ENCODE measurements at regions not wholly inside any gene's neighbourhood (a gene's known extent, or its start where the extent isn't known, plus 50 kb on each side); places are given as distances from the start of the nearest gene placed in this dataset.

DNA sequence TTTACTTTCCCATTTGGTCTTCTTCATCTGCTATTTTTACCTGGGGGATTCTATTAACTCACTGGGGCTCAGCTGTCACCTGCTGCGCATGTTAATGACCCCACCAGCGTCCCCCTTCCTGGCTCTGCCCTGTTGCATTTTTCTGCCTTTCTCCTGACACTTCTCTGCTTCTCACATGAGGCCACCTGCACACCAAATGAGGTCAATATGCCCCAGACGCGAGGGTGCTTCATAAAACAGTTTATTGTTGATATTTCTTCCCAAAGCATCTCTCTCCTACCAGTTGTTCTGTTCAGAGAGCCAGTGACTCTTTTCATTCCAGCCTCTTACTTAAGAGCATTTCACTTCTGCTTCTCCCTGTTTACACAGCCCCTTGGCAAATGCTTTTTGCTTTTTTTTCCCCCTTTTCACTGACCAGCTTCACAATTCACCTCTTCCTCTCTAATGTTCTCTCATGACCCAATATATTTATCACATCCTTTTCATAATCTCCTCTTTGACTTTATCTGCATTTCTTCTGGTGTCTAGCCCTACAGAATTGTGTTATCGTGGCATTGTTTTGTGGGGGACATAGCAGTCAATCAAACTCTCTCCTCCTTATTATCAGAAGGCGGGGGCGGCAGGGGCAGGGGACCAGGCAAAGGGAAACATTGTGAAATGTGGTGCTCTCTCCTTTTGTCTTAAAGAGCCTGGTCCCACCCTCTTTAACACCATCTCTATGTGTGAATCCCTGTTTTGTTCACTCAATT is 545.8 kb upstream of the CITED2 start:
- Histone ChIP-seq H3K27ac (ENCODE audit: low read depth, low read length, poor library complexity, severe bottlenecking) (no peak overlapping the region), H3K4me3 (ENCODE audit: low read depth, low read length, poor library complexity, severe bottlenecking) (no peak overlapping the region), H4K20me1 (ENCODE audit: insufficient read depth, low read length) (no peaks in the 10 kb centered on the region), H3K27me3 (ENCODE audit: insufficient read depth, low read length) (no peaks in the 10 kb centered on the region), H3K9me2 (ENCODE audit: low read depth, low read length) (no peaks in the 10 kb centered on the region), H3K9ac (ENCODE audit: low read length) (no peak overlapping the region), H2AFZ (ENCODE audit: low read length) (no peak overlapping the region), H3K79me2 (ENCODE audit: insufficient read depth, low read length) (no peaks in the 10 kb centered on the region), H3K36me3 (ENCODE audit: insufficient read depth, low read length) (no peaks in the 10 kb centered on the region), H3K4me1 (ENCODE audit: insufficient read depth, low read length, severe bottlenecking) (no peaks in the 10 kb centered on the region), H3K9me3 (ENCODE audit: low read length) (no peaks in the 10 kb centered on the region), H3F3A (ENCODE audit: insufficient read depth, low read length) (no peaks in the 10 kb centered on the region), H3K4me2 (ENCODE audit: low read length) (no peak overlapping the region)
- TF ChIP-seq EZH2 (IDR thresholded peaks at IDR 0.05; ENCODE audit: borderline replicate concordance, low read length) = no peak
- TF ChIP-seq, protein P1, sequence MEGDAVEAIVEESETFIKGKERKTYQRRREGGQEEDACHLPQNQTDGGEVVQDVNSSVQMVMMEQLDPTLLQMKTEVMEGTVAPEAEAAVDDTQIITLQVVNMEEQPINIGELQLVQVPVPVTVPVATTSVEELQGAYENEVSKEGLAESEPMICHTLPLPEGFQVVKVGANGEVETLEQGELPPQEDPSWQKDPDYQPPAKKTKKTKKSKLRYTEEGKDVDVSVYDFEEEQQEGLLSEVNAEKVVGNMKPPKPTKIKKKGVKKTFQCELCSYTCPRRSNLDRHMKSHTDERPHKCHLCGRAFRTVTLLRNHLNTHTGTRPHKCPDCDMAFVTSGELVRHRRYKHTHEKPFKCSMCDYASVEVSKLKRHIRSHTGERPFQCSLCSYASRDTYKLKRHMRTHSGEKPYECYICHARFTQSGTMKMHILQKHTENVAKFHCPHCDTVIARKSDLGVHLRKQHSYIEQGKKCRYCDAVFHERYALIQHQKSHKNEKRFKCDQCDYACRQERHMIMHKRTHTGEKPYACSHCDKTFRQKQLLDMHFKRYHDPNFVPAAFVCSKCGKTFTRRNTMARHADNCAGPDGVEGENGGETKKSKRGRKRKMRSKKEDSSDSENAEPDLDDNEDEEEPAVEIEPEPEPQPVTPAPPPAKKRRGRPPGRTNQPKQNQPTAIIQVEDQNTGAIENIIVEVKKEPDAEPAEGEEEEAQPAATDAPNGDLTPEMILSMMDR (IDR thresholded peaks at IDR 0.05; ENCODE audit: low read length) = no peak

DNA sequence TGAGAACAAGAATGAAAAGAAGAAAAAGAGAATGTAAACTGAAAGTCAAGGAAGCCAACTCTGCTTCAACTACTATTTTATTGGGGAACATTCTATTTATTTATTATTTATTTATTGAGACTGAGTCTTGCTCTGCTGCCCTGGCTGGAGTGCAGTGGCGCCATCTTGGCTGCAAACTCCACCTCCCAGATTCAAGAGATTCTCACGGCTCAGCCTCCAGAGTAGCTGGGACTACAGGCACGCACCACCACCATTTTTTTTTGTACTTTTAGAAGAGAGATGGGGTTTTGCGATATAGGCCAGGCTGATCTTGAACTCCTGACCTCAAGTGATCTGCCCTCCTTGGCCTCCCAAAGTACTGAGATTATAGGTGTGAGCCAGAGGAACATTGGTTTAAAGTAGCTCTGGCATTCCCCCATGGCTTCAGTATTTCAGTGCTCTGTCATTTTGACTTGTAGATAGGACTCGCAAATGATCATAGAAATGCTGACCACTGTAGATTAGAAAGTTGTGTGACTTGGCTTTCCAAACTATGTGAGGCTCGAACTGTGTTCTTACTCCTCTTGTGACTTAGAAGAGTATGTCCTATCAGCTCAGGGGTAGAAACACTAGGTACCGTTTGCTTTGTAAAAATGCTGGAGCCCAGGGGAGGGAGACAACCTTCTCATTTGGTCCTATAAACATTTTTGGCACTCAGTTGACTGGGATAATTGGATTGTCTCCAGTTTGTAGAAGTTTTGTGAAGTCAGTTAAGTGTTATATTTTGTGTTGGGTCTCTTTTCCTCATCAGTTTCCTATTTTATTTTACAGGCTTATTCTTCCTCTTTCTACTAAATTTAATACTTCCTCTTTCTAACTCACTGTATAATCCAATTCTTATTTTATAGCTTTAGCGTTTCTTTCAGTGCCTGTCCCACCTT is 544.9 kb upstream of the CITED2 start:
- Histone ChIP-seq H3K36me3 (ENCODE audit: insufficient read depth, low read length) (no peaks in the 10 kb centered on the region), H3K4me2 (ENCODE audit: low read length) (no peak overlapping the region), H2AFZ (ENCODE audit: low read length) (no peak overlapping the region)

DNA sequence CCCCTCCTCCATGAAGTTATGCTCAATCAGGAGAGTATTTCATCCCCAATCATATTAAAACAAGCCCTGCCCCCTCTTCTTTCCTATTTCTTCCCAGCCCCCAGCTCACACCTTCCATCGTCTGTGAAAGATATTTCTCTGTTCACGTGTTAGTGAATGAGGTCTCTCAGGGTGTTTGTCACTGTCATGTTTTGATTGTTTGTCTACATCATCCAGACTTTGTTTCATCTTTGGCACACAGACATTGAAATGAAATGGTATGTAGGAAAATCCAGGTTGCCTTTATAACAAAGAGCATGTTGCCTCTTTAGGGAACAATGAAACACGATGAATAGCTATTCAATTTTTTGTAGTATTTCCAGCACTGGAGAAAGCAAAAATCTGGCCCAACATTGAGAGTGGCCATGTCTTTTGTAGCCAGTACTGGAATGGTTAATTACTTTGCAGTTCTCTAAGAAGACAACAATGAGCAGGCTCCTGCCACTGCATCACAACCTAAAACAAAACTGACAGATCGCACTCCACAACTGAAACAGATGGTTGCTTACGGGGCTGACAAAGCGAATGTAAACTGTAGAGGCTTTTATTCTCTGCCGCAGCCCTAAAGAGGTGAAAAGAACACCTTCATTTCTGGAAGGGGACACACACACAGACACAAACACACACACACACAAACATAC is 543.6 kb upstream of the CITED2 start:
- no peak for TF ChIP-seq EZH2 (IDR thresholded peaks at IDR 0.05; ENCODE audit: borderline replicate concordance, low read length)
- TF ChIP-seq, protein P1 (IDR thresholded peaks at IDR 0.05; ENCODE audit: low read length) = no peak
- H3K9ac ChIP-seq (ENCODE audit: low read length) = no peak overlapping the region
- H3K36me3 ChIP-seq (ENCODE audit: insufficient read depth, low read length) = no peaks in the 10 kb centered on the region
- H3K27me3 ChIP-seq (ENCODE audit: insufficient read depth, low read length) = no peaks in the 10 kb centered on the region
- H3K9me3 ChIP-seq (ENCODE audit: low read length) = no peaks in the 10 kb centered on the region
- no peak overlapping the region for H3K4me2 ChIP-seq (ENCODE audit: low read length)
- H3F3A ChIP-seq (ENCODE audit: insufficient read depth, low read length) = no peaks in the 10 kb centered on the region
- no peak overlapping the region for H3K27ac ChIP-seq (ENCODE audit: low read depth, low read length, poor library complexity, severe bottlenecking)
- no peak overlapping the region for H2AFZ ChIP-seq (ENCODE audit: low read length)
- no peaks in the 10 kb centered on the region for H3K9me2 ChIP-seq (ENCODE audit: low read depth, low read length)
- H3K4me1 ChIP-seq (ENCODE audit: insufficient read depth, low read length, severe bottlenecking) = no peaks in the 10 kb centered on the region
- no peaks in the 10 kb centered on the region for H3K79me2 ChIP-seq (ENCODE audit: insufficient read depth, low read length)
- H4K20me1 ChIP-seq (ENCODE audit: insufficient read depth, low read length) = no peaks in the 10 kb centered on the region
- no peak overlapping the region for H3K4me3 ChIP-seq (ENCODE audit: low read depth, low read length, poor library complexity, severe bottlenecking)

More for the DNA sequence above, 544.9 kb upstream of the CITED2 start:
- Histone ChIP-seq H3K9ac (ENCODE audit: low read length) (no peak overlapping the region), H3K9me3 (ENCODE audit: low read length) (no peaks in the 10 kb centered on the region), H3K4me1 (ENCODE audit: insufficient read depth, low read length, severe bottlenecking) (no peaks in the 10 kb centered on the region), H3K4me3 (ENCODE audit: low read depth, low read length, poor library complexity, severe bottlenecking) (no peak overlapping the region), H3K27ac (ENCODE audit: low read depth, low read length, poor library complexity, severe bottlenecking) (no peak overlapping the region), H4K20me1 (ENCODE audit: insufficient read depth, low read length) (no peaks in the 10 kb centered on the region), H3K9me2 (ENCODE audit: low read depth, low read length) (no peaks in the 10 kb centered on the region), H3F3A (ENCODE audit: insufficient read depth, low read length) (no peaks in the 10 kb centered on the region), H3K79me2 (ENCODE audit: insufficient read depth, low read length) (no peaks in the 10 kb centered on the region), H3K27me3 (ENCODE audit: insufficient read depth, low read length) (no peaks in the 10 kb centered on the region)
- no peak for TF ChIP-seq EZH2 (IDR thresholded peaks at IDR 0.05; ENCODE audit: borderline replicate concordance, low read length)
- TF ChIP-seq, protein P1 (IDR thresholded peaks at IDR 0.05; ENCODE audit: low read length) = no peak
